Activated CD4-positive, alpha-beta T cell treated with anti-CD3 and anti-CD28 coated beads, Interleukin-2, amount 10 ng/mL, durations not matched to agents 24 days and 14 days (primary cell): ENCODE measurements at regions not wholly inside any gene's neighbourhood (a gene's known extent, or its start where the extent isn't known, plus 50 kb on each side); places are given as distances from the start of the nearest gene placed in this dataset.
"Not testable (repeated sequence)": the region's sequence is repeated elsewhere in the genome, so short reads cannot be mapped to it uniquely, and the experiment has no call there.

Source experiments
- DNase-seq: peaks from one replicate; pipeline ENCODE4 v3.0.0; 2022
- H3K27ac Mint-ChIP-seq: one replicate; pipeline ENCODE4 v1.8.0; 2022; ENCODE audit warnings: mild to moderate bottlenecking, mixed read lengths
- H3K27me3 Mint-ChIP-seq: one replicate; pipeline ENCODE4 v1.8.0; 2022; ENCODE audit warnings: mixed read lengths
- H3K36me3 Mint-ChIP-seq: one replicate; pipeline ENCODE4 v1.8.0; 2022; ENCODE audit warnings: low read depth, mild to moderate bottlenecking, mixed read lengths
- H3K4me1 Mint-ChIP-seq: one replicate; pipeline ENCODE4 v1.8.0; 2021; ENCODE audit warnings: mixed read lengths
- H3K4me3 Mint-ChIP-seq: one replicate; pipeline ENCODE4 v1.8.0; 2022; ENCODE audit warnings: mild to moderate bottlenecking, moderate library complexity, mixed read lengths
- H3K9me3 Mint-ChIP-seq: one replicate; pipeline ENCODE4 v1.8.0; 2021; ENCODE audit warnings: mixed read lengths
- intact Hi-C: fragments of 100-400 bp; cut with micrococcal nuclease; formaldehyde crosslinking; loops from one replicate; pipeline ENCODE4 v1.15.1; 2023

DNA sequence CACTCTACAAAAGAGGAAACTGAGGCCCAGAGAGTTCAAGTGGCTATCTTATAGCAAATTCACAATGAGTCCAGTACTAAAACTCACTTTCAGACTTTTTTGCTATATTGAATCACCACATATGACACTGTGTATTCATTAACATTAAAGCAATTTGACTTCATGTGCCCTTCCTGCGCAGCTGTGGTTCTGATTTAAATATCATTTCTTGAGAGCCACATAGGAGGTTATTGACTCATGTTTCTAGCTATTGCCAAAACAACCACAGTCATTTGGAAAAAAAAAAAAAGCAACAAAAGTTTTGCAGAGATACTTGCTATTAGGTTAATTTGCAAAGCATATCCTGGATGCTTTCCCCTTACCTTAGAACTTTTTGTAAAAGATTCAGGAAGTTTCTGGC, 341.2 kb downstream of the PIK3C3 start:
- no peak for DNase-seq
- H3K36me3 Mint-ChIP-seq = no peaks in the 10 kb centered on the region
- intact Hi-C loops = loop anchor here (5.0 kb wide), 1 partner anchor 184 kb away; no protein-coding TSS in a partner anchor
- H3K27ac Mint-ChIP-seq = no peak overlapping the region
- H3K4me1 Mint-ChIP-seq = no peaks in the 10 kb centered on the region
- no peak overlapping the region for H3K4me3 Mint-ChIP-seq
- no peaks in the 10 kb centered on the region for H3K27me3 Mint-ChIP-seq
- no peaks in the 10 kb centered on the region for H3K9me3 Mint-ChIP-seq

- Mint-ChIP-seq H3K9me3 (no peaks in the 10 kb centered on the region), H3K4me3 (no peak overlapping the region), H3K27ac (no peak overlapping the region), H3K4me1 (no peaks in the 10 kb centered on the region), H3K27me3 (no peaks in the 10 kb centered on the region), H3K36me3 (no peaks in the 10 kb centered on the region)
- intact Hi-C loops = loop anchor here (5.0 kb wide), 1 partner anchor 184 kb away; no protein-coding TSS in a partner anchor
- DNase-seq = no peak
Measured at GRCh38 chr18:42296723-42297122, 341.7 kb downstream of the PIK3C3 start.

DNA sequence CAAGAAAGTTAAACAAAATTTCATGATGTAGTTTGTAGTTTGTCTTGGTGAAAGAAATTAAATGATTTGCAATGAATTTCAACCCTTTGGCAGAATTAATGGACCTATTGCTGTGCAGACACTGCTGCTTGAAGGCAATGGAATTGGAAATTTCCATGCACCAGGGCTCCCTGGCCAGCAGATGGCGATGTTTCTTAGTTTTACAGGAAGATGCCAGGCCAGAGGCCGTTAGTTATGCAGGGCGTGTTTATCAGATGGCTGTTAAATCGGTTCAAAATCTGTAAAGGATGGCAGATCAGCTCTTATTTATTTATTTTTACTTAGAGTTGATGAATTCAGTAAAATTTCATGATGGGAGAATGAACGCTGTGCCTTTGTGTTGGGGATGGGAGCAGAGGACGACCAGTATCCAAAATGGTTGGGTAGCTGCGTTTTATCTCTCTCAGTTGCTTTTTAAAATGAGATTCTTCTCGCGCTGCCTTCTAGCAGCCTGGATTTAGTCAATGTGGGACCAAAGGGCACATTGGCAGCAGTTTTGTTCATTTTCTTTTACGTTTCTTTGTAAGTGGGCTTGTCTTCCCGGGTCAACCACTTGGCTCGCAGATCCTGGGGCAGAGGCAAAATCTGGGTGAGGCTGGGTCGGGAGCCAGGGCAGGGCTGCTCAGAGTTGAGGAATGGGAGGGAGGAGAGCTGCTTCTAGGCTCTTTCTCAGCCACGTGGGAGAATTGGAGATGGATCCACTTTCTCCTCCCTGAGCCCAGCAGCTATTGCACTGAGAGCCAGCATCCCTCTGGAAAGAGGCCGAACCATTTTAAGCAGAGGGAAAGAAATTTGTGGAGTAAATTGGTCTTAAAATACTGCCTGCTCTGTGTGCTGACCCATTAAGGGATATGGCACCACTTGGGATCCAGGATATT, 344.0 kb downstream of the PIK3C3 start:
- H3K27ac Mint-ChIP-seq = no peak overlapping the region
- peak; percentile 86 for DNase-seq
- no peaks in the 10 kb centered on the region for H3K36me3 Mint-ChIP-seq
- H3K27me3 Mint-ChIP-seq = no peaks in the 10 kb centered on the region
- intact Hi-C loops = loop anchor here (1.0 to 5.0 kb wide), 2 partner anchors 187 to 246 kb away; no protein-coding TSS in a partner anchor
- H3K4me3 Mint-ChIP-seq = no peak overlapping the region
- H3K9me3 Mint-ChIP-seq = no peaks in the 10 kb centered on the region
- no peaks in the 10 kb centered on the region for H3K4me1 Mint-ChIP-seq

DNA sequence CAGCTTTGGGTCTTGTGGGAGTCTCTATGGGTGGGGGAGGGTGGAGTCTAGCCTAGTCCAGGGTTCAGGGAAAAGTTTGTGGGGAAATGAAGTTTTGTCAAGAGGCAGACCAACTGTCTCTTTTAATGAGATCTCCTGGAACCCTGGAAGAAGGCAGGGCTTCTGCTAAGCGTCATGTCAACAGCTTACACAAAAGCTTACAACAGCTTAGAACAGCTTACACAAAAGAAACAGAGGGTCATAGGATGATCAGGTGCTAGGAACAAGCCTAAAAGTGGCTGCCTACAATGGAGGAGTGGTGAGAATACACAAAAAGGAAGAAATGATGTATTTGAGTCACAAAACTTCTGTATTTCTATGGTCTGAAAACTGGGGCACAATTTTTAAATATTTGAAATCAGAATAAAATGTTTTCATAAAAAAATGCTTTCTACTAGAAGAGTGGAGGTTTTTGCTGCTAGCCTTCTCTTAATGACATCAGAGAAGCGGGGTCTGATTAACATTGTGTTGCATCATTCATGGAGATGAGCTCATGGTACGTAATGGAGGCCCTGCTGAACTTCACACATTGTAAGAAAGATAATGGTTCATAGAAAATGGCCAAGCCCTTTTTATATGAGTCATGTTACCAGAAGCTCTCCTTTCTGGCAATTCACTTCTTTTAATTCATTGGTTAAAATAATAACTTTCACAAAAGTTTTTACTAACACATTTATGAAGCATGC, 351.0 kb downstream of the PIK3C3 start:
- Mint-ChIP-seq H3K27ac (no peak overlapping the region), H3K4me3 (no peak overlapping the region), H3K4me1 (no peaks in the 10 kb centered on the region), H3K27me3 (no peaks in the 10 kb centered on the region), H3K36me3 (no peaks in the 10 kb centered on the region), H3K9me3 (no peaks in the 10 kb centered on the region)
- no peak for DNase-seq
- intact Hi-C loops = no loop called here

DNA sequence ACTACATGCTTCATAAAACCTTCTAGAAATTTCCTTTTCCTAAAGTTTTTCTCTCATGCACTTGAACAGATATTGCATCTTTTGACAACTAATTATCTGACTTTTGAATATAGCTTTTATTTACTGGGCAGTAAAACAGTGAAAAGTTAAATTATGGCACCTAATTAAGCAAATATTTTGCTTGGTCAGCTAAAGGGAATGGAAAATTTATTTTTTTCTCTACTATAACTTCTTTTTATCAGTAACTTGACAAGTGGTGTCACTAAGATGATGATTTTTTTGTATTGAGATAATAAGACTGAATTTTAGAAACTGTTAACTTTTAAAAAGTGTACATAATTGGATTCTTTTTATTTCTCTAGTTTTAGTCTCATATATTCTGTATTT, 351.6 kb downstream of the PIK3C3 start:
- Mint-ChIP-seq H3K4me1 (no peaks in the 10 kb centered on the region), H3K27me3 (no peaks in the 10 kb centered on the region), H3K9me3 (no peaks in the 10 kb centered on the region), H3K36me3 (no peaks in the 10 kb centered on the region), H3K4me3 (no peak overlapping the region), H3K27ac (no peak overlapping the region)
- no peak for DNase-seq
- intact Hi-C loops = no loop called here

GRCh38 chr18:42310956-42311355, 355.9 kb downstream of the PIK3C3 start:
- H3K27me3 Mint-ChIP-seq = no peaks in the 10 kb centered on the region
- intact Hi-C loops = no loop called here
- H3K9me3 Mint-ChIP-seq = no peaks in the 10 kb centered on the region
- no peak for DNase-seq
- no peaks in the 10 kb centered on the region for H3K4me1 Mint-ChIP-seq
- no peak overlapping the region for H3K4me3 Mint-ChIP-seq
- H3K36me3 Mint-ChIP-seq = no peaks in the 10 kb centered on the region
- no peak overlapping the region for H3K27ac Mint-ChIP-seq

DNA sequence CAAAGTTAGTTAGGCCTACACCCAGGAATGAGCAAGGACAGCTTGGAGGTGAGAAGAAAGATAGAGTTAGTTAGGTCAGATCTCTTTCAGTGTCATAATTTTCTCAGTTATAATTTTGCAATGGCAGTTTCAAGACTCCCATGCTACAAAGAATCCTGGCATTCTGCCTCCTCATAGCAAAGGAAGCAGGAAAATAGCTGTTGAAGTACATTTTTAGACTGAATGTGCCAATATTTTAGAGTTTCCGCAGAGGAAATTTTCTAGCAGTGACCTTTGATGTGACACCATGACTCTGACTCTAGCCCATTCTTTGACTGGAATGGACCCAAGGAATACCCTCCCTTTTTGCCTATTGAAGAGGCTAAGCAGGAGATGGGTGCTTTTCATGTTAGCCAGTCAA, 371.7 kb downstream of the PIK3C3 start:
- Mint-ChIP-seq H3K27ac (no peak overlapping the region), H3K4me3 (no peak overlapping the region), H3K36me3 (no peaks in the 10 kb centered on the region), H3K27me3 (no peaks in the 10 kb centered on the region), H3K4me1 (no peaks in the 10 kb centered on the region), H3K9me3 (no peaks in the 10 kb centered on the region)
- intact Hi-C loops = no loop called here
- DNase-seq = no peak

GRCh38 chr18:42328931-42329330, 373.9 kb downstream of the PIK3C3 start:
- H3K9me3 Mint-ChIP-seq = no peaks in the 10 kb centered on the region
- H3K4me3 Mint-ChIP-seq = no peak overlapping the region
- H3K4me1 Mint-ChIP-seq = no peaks in the 10 kb centered on the region
- H3K27ac Mint-ChIP-seq = no peak overlapping the region
- intact Hi-C loops = no loop called here
- no peaks in the 10 kb centered on the region for H3K36me3 Mint-ChIP-seq
- H3K27me3 Mint-ChIP-seq = no peaks in the 10 kb centered on the region
- DNase-seq = no peak

- Mint-ChIP-seq H3K27me3 (no peaks in the 10 kb centered on the region), H3K36me3 (no peaks in the 10 kb centered on the region), H3K9me3 (no peaks in the 10 kb centered on the region), H3K4me3 (no peak overlapping the region), H3K27ac (no peak overlapping the region), H3K4me1 (no peaks in the 10 kb centered on the region)
- no peak for DNase-seq
- intact Hi-C loops = no loop called here
Measured at GRCh38 chr18:42330296-42330695, 375.3 kb downstream of the PIK3C3 start.

- H3K9me3 Mint-ChIP-seq = no peaks in the 10 kb centered on the region
- DNase-seq = no peak
Measured at GRCh38 chr18:42333558-42333957, 378.5 kb downstream of the PIK3C3 start.

DNA sequence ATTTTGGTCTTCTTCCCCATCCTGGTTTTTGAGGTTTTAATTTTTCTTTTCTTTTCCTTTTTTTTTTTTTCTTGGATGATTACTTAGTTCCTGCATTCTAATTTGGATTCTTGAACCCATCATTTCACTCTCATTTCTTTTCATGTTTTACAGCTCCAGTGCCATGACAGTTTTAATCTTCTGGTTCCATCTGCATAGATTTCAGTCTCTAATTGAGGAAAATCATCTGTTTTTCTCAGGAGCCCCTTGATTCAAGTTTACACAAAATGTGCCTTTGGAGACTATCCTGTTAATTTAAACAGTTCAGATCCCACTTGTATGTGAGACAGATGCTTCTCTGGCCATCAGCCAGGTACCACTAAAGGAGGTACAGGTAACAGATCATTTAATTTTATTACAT, 379.9 kb downstream of the PIK3C3 start:
- H3K9me3 Mint-ChIP-seq = no peaks in the 10 kb centered on the region
- no peaks in the 10 kb centered on the region for H3K4me1 Mint-ChIP-seq
- no peak overlapping the region for H3K4me3 Mint-ChIP-seq
- intact Hi-C loops = no loop called here
- DNase-seq = no peak
- no peaks in the 10 kb centered on the region for H3K27me3 Mint-ChIP-seq
- no peak overlapping the region for H3K27ac Mint-ChIP-seq
- H3K36me3 Mint-ChIP-seq = no peaks in the 10 kb centered on the region

More at GRCh38 chr18:42333558-42333957, 378.5 kb downstream of the PIK3C3 start:
- no peak overlapping the region for H3K27ac Mint-ChIP-seq
- H3K4me1 Mint-ChIP-seq = no peaks in the 10 kb centered on the region
- H3K27me3 Mint-ChIP-seq = no peaks in the 10 kb centered on the region
- no peak overlapping the region for H3K4me3 Mint-ChIP-seq
- intact Hi-C loops = no loop called here
- no peaks in the 10 kb centered on the region for H3K36me3 Mint-ChIP-seq

DNA sequence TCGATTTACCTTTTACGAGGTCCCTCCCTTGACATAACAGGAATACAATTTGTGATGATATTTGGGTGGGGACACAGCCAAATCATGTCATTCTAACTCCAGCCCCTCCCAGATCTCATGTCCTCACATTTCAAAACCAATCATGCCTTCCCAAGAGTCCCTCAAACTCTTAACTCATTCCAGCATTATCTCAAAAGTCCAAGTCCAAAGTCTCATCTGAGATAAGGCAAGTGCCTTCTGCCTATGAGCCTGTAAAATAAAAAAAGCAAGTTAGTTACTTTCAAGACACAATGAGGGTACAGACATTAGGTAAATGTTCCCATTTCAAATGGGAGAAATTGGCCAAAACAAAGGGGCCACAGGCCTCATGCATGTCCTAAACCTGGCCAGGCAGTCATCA, 381.1 kb downstream of the PIK3C3 start:
- Mint-ChIP-seq H3K27me3 (no peaks in the 10 kb centered on the region), H3K4me3 (no peak overlapping the region), H3K9me3 (no peaks in the 10 kb centered on the region), H3K4me1 (no peaks in the 10 kb centered on the region), H3K27ac (no peak overlapping the region), H3K36me3 (no peaks in the 10 kb centered on the region)
- intact Hi-C loops = no loop called here
- peak; percentile 11 for DNase-seq

DNA sequence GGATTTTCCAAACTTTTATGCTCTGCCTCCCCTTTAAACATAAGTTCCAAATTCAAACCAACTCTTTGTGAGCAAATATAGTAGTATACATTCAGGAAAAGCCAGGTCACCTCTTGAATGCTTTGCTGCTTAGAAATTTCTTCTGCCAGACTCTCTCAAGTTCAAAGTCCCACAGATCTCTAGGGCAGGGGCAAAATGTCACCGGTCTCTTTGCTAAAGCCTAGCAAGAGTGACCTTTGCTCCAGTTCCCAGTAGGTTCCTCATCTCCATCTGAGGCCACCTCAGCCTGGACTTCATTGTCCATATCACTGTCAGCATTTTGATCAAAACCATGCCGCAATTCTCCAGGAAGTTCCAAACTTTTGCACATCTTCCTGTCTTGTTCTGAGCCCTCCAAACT, 382.3 kb downstream of the PIK3C3 start:
- DNase-seq, H3K9me3 Mint-ChIP-seq, H3K27ac Mint-ChIP-seq, intact Hi-C loops, H3K4me1 Mint-ChIP-seq, H3K4me3 Mint-ChIP-seq, H3K36me3 Mint-ChIP-seq, H3K27me3 Mint-ChIP-seq: not testable (repeated sequence)

DNA sequence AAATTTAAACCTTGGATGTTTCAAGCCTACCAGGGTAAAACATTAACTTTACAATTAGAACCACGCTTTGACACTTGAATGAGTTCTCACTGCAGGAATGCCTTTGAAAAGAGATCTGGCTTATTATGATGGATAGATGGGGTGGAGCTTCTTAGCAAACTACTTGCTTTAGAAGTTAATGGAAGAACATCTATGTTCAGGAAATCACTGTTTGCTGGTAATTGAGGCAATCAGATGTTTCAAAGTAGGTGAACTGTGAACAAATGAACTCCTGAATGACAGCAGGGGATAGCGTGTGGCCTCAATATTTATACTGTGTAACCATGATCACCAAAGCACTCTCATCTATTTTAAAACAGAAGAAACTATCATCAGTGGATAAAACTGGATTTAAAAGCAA, 383.6 kb downstream of the PIK3C3 start:
- intact Hi-C loops = no loop called here
- no peaks in the 10 kb centered on the region for H3K36me3 Mint-ChIP-seq
- DNase-seq = no peak
- H3K4me1 Mint-ChIP-seq = no peaks in the 10 kb centered on the region
- no peak overlapping the region for H3K27ac Mint-ChIP-seq
- no peaks in the 10 kb centered on the region for H3K9me3 Mint-ChIP-seq
- H3K27me3 Mint-ChIP-seq = no peaks in the 10 kb centered on the region
- H3K4me3 Mint-ChIP-seq = no peak overlapping the region
